ENCODE measurements at regions not wholly inside any gene's neighbourhood (a gene's known extent, or its start where the extent isn't known, plus 50 kb on each side); places are given as distances from the start of the nearest gene placed in this dataset.
"Not testable (repeated sequence)": the region's sequence is repeated elsewhere in the genome, so short reads cannot be mapped to it uniquely, and the experiment has no call there.

GRCh38 chr11:134505125-134505524, 93.1 kb upstream of the B3GAT1 start:
- DNase-seq, result no peak

GRCh38 chr11:134504146-134504905, 92.3 kb upstream of the B3GAT1 start:
- no peak for DNase-seq

GRCh38 chr11:134503596-134503995, 91.6 kb upstream of the B3GAT1 start:
- DNase-seq, result no peak

GRCh38 chr11:134503100-134503499, 91.1 kb upstream of the B3GAT1 start:
- DNase-seq, result no peak

- no peak for DNase-seq
Measured at GRCh38 chr11:134502153-134502550, 90.1 kb upstream of the B3GAT1 start.

- no peak for DNase-seq
Measured at GRCh38 chr11:134501406-134502152, 89.5 kb upstream of the B3GAT1 start.

- DNase-seq, result no peak
Measured at GRCh38 chr11:134500621-134501020, 88.6 kb upstream of the B3GAT1 start.

GRCh38 chr11:134499990-134500389, 87.9 kb upstream of the B3GAT1 start:
- no peak for DNase-seq

- no peak for DNase-seq
Measured at GRCh38 chr11:134498326-134499139, 86.5 kb upstream of the B3GAT1 start.

GRCh38 chr11:134497586-134497985, 85.5 kb upstream of the B3GAT1 start:
- no peak for DNase-seq

GRCh38 chr11:134496058-134496457, 84.0 kb upstream of the B3GAT1 start:
- DNase-seq, result not testable (repeated sequence)

- not testable (repeated sequence) for DNase-seq
Measured at GRCh38 chr11:134494395-134494794, 82.4 kb upstream of the B3GAT1 start.

GRCh38 chr11:134492411-134492810, 80.4 kb upstream of the B3GAT1 start:
- DNase-seq, result not testable (repeated sequence)

- DNase-seq, result no peak
Measured at GRCh38 chr11:134489728-134490127, 77.7 kb upstream of the B3GAT1 start.

GRCh38 chr11:134488913-134489312, 76.9 kb upstream of the B3GAT1 start:
- no peak for DNase-seq

GRCh38 chr11:134488512-134488911, 76.5 kb upstream of the B3GAT1 start:
- DNase-seq, result no peak

GRCh38 chr11:134487696-134488095, 75.7 kb upstream of the B3GAT1 start:
- no peak for DNase-seq

GRCh38 chr11:134486704-134487103, 74.7 kb upstream of the B3GAT1 start:
- no peak for DNase-seq

GRCh38 chr11:134486106-134486505, 74.1 kb upstream of the B3GAT1 start:
- no peak for DNase-seq

- DNase-seq, result no peak
Measured at GRCh38 chr11:134485316-134485715, 73.3 kb upstream of the B3GAT1 start.

GRCh38 chr11:134483857-134484256, 71.8 kb upstream of the B3GAT1 start:
- no peak for DNase-seq

GRCh38 chr11:134483291-134483690, 71.2 kb upstream of the B3GAT1 start:
- DNase-seq, result no peak

- no peak for DNase-seq
Measured at GRCh38 chr11:134482865-134483264, 70.8 kb upstream of the B3GAT1 start.
